NCI-H82 treated with DMSO at 0.1 percent for 48 hours (cell line): ENCODE measurements at regions not wholly inside any gene's neighbourhood (a gene's known extent, or its start where the extent isn't known, plus 50 kb on each side); places are given as distances from the start of the nearest gene placed in this dataset.

Experiments
- DNase-seq: peaks from one replicate; lab custom pipeline; 2025; ENCODE audit not compliant: unreplicated experiment; lab: John Stamatoyannopoulos, UW

DNA sequence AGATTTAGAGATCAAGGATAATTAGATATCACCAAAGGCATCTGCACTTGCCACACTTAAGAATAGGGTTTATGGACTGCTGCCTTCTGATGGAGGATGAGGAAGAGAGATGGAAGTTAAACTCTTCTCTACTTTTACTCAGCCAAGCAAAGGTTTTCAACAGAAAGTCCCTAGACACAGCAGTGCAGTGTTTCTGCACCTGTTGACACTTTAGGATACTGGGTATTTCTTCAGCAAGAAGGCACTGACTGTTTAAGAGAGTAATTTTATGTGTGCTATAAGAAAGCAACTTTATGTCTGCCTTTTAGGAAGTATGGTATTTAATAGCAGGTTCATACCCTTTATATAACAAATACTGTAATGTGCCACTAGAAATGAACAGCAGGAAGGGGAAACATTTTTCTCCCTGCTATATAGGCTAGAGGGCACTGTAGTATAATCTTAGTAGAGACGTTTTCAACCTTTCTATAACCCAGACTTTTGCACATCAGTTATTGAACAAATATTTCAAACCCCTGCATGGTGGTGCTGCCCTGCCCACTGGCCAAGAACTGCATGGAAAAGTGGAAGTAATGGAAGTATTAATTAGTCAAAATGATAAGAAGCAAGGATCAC, 225.0 kb upstream of the GRIP1 start:
- DNase-seq = no peak

DNA sequence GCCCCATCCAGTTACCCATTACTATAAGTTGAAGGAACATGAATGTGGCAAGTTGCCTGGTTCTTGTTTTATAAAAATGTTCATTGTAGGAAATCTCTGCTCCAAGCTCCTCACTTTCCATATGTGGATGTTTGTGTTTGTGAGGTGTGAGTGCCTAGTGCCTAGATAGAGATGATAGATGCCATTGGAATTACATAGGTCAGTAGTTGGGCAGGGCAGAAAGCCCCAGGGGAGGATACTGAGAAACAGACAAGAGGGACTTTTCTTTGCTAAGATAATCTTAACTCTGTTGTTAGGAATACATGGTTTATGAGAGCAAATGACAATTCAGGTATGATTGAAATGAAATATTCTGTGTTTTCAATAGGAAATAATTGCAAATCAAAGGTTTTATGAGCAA, 226.3 kb upstream of the GRIP1 start:
- DNase-seq = no peak

DNA sequence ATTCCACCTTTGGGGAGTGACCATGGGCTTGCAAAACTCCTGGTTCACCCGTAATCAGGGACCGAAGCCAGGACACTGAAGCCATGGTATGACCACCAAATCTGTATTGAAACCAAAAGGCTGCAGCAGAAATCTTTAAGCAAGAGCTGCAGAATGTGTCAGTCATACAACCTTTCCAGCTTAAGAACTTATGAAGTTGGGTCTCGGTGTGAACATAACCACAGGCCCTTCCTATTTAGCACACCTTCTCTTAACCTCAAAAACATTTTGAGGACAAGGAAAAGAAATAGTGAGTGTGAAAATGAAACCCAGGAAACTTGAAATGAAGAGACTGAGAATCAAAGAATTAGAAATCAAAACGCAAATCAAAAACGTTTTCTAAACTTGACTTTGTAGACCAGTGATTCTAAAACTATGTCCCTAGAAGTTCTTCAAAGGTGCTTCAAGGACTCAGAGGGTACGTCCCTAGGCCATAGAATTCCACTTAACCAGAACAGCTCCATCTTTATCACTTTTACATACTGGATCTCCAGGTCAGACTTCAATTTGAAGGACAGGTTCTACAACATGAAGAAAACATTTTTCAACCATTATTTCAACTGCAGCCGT, 231.6 kb upstream of the GRIP1 start:
- no peak for DNase-seq

DNA sequence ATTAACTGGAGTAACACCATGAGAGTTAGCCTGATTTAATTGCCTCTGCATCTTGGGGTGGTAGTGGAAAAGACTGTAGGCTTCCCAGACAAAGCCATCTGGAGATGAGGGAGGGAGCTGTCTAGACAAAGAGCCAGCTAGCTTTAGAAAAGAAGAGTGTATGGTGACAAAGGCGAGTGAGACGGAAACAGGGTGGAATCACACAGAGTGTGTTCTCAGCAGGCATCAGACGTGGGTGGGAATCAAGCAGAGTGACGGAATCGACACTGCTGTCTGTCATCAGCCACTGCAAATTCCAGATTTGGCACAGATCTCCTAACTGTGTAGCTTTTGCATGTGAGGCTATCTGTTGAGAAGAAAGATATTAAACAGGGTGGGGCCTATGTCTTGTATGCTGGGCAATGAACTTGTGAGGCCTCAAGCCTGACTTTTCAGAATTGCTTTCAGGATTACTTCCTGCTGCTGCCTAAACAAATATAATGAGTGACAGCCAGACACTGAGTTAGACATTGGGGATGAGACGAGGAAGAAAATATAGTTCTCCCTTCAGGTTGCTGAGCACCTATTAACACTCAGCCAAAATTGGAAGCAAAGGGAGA, 236.5 kb upstream of the GRIP1 start:
- no peak for DNase-seq

DNA sequence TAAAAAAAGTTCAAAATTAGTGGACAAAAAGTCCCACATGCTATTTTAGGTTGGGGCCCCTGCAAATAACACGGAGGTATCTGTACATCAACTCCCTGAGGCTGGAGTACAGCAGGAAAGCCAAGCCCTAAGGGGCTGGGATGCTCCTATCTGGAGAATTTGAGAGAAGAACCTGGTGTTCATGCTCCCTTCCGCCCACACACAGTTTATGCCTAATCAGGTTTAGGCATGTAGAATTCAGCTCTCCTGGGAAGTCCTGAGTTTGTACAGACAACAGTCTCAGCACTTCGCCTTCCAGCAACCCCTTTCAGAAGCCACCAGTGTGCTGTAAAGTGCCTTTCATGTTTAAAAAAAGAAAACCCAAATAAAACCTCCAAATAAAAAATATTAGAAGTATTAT, 237.3 kb upstream of the GRIP1 start:
- DNase-seq = no peak

DNA sequence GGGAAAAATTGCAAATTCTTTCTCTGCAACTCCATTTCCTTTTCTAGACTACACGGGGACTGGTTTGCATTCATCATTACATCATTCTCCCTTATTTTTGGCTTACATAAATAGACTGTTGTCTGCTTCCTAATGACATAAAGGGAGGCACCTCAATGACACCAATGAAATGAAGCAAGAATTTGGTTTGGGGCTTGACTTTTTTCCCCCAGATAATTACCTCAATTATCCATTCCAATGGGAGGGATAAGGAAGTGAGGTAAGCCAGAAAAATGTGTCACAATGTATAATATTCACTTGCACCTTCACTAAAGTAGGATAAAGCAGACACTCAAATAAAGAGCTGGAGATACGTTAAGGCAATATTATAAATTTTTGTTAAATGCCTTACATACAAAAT, 240.6 kb upstream of the GRIP1 start:
- no peak for DNase-seq

DNA sequence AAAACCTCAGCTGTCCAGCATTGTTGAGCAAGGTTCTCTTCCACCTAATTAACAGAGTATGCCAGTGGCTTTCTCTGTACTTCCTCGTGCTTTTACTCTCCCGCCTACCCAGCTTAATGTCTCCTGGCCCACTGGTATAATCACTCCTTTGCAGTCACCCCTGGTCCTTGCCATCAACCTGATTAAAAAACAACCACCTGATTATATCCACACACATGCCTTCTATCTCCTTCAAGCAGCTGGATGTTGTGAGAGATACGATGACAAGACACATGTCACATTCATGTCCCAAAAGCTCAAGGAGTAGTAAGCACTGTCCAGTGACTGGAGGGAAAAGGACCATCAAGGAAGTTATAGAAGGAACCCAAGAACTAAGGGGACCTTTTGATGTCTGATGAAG, 241.3 kb upstream of the GRIP1 start:
- DNase-seq = no peak

DNA sequence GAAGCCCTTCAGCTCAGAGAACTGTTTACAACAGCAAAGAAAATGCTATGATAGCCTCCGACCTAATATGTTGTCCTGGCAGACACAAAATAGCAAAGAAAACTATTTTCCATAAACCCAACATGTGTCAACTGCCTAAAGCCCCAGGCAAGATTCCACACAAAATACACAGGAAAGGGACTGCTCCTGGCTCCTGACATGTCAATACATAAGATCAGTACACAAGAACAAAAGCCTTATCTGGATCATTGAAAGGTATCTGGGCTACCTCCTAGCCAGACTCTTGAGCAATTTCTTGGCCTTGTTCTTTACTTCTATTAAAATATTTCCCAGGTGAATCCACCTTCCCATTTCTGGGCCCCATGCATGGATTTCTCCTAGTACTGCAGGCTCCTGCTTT, 242.3 kb upstream of the GRIP1 start:
- no peak for DNase-seq

DNA sequence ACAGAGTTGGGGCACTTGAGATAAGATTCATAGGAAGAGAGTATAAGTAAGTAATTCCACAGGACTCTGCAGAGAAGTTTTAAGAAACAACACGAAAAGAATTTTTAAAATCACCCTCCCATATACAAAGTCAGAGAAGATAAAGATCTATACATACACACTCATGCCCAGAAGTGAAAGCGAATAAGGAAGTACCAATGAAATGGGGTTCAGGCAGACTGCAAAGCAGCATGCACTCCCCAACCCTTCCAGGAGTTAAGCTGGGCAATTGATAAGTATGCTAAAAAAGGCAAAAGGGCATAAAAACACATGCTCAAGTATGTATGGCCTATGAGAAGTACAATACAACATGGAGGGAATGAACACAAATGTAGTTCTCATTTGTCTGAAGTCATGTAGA, 246.2 kb upstream of the GRIP1 start:
- DNase-seq = no peak

DNA sequence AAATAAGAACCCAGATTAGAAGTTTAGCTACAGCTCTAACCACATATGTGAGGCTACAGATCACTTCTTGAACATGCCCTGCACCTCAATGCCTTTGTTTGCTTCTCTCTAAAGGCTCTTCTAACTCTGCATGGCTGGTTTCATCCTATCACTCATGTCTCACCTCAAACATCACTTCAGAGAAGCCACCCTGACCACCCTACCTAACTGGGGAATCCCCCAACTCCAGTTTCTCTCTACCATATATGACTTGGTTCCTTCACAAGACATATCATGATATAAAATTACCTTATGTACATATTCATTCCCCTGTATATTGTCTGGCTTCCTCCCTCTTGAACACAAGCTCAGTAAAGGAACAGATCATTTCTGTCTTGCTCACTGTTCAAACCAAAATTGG, 250.2 kb upstream of the GRIP1 start:
- DNase-seq = no peak

DNA sequence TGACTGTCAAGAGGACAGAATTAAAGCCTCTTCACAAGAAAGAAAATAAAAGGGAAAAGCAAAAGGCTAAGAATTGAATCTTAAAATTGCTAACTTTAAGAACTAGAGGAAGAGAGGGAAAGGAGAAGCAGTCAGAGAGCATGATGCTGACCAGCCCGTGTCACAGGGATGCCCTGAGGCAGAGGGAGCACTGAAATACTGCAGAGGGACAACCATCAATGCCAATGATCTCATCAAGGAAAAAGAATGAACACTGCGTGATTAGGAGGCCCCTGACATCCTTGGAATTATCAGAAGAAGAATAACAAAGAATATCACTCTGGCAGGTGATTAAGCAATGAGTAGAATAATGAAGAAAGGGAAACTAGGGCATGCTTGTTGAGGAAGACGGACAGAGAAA, 252.2 kb upstream of the GRIP1 start:
- no peak for DNase-seq

DNA sequence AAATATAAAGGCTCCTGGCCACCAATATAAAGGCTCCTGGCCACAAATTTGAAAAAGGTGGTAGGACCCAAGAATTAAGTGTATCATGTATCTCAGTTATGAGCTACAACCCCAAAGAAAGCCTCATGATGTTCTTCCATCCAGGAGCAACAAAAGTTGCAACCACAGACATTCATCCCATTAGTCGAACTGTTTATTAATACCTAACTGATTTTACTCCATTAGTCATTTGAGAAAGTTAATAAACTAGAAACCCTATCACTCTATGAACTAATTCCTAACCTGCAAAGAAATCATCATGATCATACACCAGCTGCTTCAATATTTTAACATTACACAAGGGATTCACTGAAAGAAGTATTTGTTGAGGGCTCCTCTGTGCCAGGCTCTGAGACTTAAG, 253.2 kb upstream of the GRIP1 start:
- DNase-seq = no peak

DNA sequence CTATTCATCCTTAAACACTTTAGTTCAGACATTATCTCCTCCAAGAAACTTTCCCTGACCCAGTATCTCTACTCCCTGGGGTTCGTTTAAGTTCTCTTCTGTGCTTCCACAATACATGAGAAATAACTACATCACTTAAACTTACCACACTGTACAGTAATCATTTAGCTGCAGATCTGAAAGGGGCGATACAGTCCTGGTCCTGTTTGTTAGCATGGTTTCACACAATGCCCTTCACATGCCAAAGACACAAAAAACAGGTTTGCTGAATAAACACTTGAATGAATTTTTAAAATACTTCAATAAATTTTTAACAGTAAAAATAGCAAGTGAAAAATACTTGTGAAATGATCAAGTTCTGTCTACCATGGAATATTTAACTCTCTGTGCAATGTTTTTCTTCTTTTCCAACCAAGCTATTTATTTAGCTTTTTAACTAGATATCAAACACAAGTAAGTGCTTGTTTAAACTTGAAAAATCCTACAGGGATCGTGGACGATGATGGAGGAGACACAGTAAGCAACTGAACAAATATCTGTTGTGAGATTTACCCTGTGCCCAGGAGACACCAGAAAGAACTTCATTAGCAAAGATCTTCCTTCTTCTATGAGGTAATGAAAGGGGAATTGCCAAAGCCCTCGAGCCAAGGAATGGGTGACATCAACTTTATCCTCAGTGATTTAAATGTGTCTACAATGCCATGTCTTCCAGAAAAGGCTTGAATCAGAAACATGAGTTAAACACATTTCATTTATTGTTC, 255.6 kb upstream of the GRIP1 start:
- DNase-seq = no peak

DNA sequence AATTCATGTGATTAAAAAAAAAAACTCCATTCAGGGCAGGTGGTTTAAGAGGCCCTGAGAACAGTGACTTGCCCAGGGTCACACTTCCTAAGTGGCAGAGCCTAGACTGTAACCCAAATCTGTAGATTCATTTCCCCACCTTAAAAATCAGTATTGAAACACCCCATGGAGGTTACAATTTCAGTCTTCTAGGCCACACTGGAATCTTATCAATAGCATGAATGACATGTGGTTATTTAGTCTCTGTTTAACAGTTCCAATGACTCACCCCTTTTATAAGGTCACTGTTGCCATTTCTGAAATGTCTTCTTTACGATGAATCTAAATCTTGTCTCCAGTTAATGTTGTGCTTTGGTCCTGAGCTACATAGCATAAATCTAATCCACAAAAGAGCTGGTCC, 262.3 kb upstream of the GRIP1 start:
- no peak for DNase-seq

DNA sequence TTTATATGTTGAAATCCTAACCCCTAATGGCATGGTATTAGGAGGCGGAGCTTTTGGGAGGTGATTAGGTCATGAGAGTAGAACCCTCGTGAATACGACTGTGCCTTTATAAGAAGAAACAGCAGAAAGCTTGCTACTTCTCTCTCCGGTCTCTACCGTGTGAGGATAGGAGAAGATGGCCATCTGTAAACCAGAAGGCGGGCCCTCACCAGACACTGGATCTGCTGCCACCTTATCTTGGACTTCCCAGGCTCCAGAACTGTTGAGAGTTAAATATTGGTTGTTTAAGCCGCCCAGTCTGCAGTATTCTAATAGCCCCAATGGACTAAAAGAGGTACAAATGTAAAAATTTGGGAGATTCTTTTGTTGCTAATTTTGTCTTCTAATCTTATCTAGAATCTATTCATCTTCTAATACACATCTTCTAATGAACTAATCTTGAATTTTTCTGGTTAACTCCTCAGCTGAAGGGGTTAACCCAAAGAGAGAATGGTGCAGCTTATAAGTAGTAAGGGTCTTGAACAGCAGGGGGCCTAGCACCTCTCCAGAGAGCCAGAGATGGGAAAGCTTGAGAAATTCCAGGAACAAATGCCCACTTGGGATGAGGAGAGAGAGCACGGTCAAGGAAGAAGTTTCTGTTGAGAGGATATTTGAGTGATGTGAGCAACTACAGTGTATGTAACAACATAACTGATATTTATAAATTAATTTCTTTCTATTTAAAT, 264.0 kb upstream of the GRIP1 start:
- DNase-seq = no peak

DNA sequence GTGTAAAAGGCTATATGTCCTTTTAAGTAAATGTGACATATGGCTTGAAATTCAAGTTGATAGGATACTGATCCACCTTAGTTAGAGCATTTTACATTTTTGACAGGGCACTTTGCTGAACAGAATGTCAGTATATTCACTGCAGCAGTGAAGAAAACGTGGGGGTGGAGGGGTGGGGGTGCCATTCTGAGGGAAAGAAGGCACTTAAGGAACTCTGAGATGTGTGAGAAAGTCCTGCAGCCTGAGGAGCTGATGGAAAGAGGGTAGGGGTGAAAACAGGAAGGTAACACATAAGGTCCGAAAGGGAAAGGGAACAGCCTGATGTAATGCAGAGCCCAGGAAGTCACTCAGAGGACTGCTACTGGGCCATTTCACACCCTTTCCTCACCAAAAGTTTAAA, 265.5 kb upstream of the GRIP1 start:
- no peak for DNase-seq

DNA sequence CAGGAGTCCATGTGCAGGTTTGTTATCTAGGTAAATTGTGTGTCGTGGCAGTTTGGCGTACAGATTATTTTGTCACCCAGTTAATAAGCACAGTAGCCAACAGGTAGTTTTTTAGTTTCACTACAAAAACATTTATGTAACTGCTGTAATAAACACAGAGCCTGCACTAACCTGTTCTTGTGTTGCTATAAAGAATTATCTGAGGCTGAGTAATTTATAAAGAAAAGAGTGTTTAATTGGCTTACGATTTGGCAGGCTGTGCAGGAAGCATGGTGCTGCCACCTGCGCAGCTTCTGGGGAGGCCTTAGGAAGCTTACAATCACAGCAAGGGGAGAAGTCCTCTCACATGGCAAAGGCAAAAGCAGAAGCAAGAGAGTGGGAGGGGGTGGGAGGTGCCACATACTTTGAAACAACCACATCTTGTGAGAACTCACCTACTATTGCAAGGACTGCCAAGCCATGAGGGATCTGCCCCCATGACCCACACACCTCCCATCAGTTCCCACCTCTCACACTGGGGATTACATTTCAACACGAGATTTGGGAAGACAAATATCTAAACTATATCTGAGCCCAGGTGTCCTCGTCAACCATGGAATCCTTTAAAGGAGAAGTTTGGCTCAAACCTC, 266.4 kb upstream of the GRIP1 start:
- DNase-seq = no peak

DNA sequence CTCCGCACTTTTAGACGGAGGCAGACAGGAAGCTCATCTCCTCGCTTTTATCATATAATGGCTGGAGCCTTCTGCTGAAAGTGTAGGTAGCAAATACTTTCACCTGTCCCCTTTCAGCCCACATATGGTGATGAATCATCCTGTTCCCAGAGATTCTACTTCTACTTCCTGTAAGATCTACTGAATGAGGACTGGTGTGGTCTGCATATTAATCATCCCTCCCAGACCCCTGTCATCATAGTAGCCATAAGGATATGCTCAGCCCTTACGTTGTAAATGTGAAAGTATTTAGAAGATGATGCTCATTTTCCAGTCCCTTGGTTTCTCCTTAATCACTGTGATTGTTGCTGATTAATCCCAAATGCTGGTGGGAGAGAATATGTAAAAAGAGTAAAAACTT, 268.2 kb upstream of the GRIP1 start:
- DNase-seq = no peak

DNA sequence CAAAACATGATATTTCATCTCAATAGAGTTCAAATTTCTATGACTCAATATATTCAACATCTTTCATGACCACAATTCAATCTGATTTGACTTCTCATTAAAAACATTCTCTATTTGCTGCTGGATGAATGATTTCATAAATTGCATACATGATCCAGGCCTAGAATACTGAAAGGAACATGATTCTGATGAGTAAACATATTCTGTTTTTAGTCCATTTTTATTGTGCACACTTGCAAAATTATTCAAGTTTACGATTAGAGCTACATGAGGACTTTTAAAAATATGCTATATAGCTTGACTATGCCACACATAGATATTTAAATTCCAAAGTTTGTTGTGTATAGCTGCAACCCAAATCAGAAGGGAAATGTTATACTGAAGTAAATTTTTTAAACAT, 273.8 kb upstream of the GRIP1 start:
- DNase-seq = no peak

DNA sequence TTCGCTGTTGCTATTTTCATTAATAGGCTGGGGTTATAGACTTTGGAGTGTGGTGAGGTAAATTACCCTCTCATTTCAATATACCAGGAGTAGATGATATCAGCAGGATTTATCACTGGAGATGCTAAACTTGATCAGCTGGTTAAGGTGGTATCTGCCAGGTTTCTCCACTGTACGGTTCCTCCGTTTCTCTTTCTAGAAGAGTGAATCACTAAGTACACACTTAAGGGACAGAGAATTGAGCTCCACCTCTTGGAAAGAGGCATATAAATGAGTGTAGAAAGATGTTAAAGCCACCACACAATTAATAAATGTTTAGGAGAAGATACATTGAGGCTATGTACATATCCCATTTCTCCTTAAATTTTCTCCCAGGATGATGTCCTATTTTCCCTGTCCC, 277.4 kb upstream of the GRIP1 start:
- DNase-seq = no peak

DNA sequence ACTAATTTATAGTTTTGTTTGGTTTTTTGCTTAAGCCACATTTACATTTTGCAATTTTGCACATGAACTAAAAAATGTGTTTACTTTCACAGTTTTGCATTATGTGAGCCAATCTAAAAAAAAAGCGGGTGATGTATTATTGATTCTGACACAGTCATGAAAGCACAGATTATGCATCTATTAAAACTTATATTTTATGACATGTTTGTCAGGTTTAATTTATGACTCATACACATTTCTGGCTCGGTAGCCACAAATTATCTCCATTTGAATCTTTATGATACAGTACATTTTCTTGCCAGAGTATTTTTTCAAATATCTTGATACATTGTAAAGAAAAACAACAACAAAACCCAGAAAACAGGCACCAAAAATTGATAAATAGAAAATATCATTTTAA, 280.4 kb upstream of the GRIP1 start:
- no peak for DNase-seq
